Left lung (tissue), 4 donors: ENCODE measurements at regions not wholly inside any gene's neighbourhood (a gene's known extent, or its start where the extent isn't known, plus 50 kb on each side); places are given as distances from the start of the nearest gene placed in this dataset.

Source experiments
- ATAC-seq: fragments of 200-7000 bp; cut with Tn5 transposase; one replicate; pipeline ENCODE4 v1.9.1; 2020; ENCODE audit warnings: moderate library complexity
- DNase-seq, 4 donors: peaks; one replicate each; pipeline ENCODE4 v3.0.0-alpha.2; 2013 to 2020
- H3K27ac ChIP-seq, 2 donors: fragments of 200-600 bp; sonication (generic) in 1 of 2; one replicate each; pipeline versions ENCODE4 v1.5.0 to v1.8.0; 2020 to 2021
- H3K27me3 ChIP-seq, 2 donors: fragments of 200-600 bp; sonication (generic) in 1 of 2; one replicate each; pipeline versions ENCODE4 v1.5.0 to v1.8.0; 2020 to 2021
- H3K36me3 ChIP-seq, 2 donors: fragments of 200-600 bp; sonication (generic) in 1 of 2; one replicate each; pipeline versions ENCODE4 v1.5.0 to v1.8.0; 2020 to 2021
- H3K4me1 ChIP-seq, 2 donors: fragments of 200-600 bp; one replicate each; pipeline ENCODE4 v1.8.0; 2021
- H3K4me3 ChIP-seq, 2 donors: fragments of 200-600 bp; sonication (generic) in 1 of 2; one replicate each; pipeline versions ENCODE4 v1.5.0 to v1.8.0; 2020 to 2021; ENCODE audit warnings: mild to moderate bottlenecking in 1 of 2
- H3K9me3 ChIP-seq, 2 donors: fragments of 200-600 bp; sonication (generic) in 1 of 2; one replicate each; pipeline versions ENCODE4 v1.5.0 to v1.8.0; 2020 to 2021
- intact Hi-C, 2 donors: fragments of 100-400 bp; cut with DNase I; formaldehyde crosslinking; loops; one replicate each; pipeline versions ENCODE4 v1.11.2 to v1.14.2; 2022
- TF ChIP-seq, protein P1 (sequence below), 2 donors: fragments of 200-600 bp; sonication (generic) in 1 of 2; IDR thresholded peaks; one replicate each; pipeline versions ENCODE4 v1.5.0 to v1.8.0; 2021; ENCODE audit warnings: antibody characterized with exemption in 2 of 2
- donor health status: DM: no; HTN: yes; CAD: no.
- donor health status: DM: no; HTN: no; CAD: no.

- Histone ChIP-seq H3K36me3 (no peaks in the 10 kb centered on the region), H3K27ac (peak overlapping the region in 1 of 2 donors; percentile 5), H3K4me3 (no peak overlapping the region), H3K27me3 (no peaks in the 10 kb centered on the region), H3K4me1 (peaks cover 0 to under 1% of the 10 kb centered on the region in 2 donors), H3K9me3 (no peaks in the 10 kb centered on the region)
- DNase-seq (no peak), ATAC-seq (peak; percentile 73)
- intact Hi-C loops, result no loop called here
- TF ChIP-seq, protein P1, sequence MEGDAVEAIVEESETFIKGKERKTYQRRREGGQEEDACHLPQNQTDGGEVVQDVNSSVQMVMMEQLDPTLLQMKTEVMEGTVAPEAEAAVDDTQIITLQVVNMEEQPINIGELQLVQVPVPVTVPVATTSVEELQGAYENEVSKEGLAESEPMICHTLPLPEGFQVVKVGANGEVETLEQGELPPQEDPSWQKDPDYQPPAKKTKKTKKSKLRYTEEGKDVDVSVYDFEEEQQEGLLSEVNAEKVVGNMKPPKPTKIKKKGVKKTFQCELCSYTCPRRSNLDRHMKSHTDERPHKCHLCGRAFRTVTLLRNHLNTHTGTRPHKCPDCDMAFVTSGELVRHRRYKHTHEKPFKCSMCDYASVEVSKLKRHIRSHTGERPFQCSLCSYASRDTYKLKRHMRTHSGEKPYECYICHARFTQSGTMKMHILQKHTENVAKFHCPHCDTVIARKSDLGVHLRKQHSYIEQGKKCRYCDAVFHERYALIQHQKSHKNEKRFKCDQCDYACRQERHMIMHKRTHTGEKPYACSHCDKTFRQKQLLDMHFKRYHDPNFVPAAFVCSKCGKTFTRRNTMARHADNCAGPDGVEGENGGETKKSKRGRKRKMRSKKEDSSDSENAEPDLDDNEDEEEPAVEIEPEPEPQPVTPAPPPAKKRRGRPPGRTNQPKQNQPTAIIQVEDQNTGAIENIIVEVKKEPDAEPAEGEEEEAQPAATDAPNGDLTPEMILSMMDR (IDR thresholded peaks at IDR 0.05), result no peak
Observed at GRCh38 chr6:1076531-1077459, 235.1 kb upstream of the FOXQ1 start.

GRCh38 chr6:1075880-1076279 is 236.0 kb upstream of the FOXQ1 start:
- intact Hi-C loops, result no loop called here
- ATAC-seq, result no peak
- TF ChIP-seq, protein P1 (IDR thresholded peaks at IDR 0.05), result no peak

GRCh38 chr6:1075444-1075843 is 236.5 kb upstream of the FOXQ1 start:
- intact Hi-C loops, result no loop called here
- no peaks in the 10 kb centered on the region for H3K36me3 ChIP-seq
- H3K4me1 ChIP-seq, result no peaks in the 10 kb centered on the region
- no peaks in the 10 kb centered on the region for H3K27me3 ChIP-seq
- H3K27ac ChIP-seq, result no peak overlapping the region
- no peak for DNase-seq
- TF ChIP-seq, protein P1 (IDR thresholded peaks at IDR 0.05), result no peak
- no peak for ATAC-seq
- H3K4me3 ChIP-seq, result no peak overlapping the region
- H3K9me3 ChIP-seq, result no peaks in the 10 kb centered on the region

More at GRCh38 chr6:1075880-1076279, 236.0 kb upstream of the FOXQ1 start:
- no peaks in the 10 kb centered on the region for H3K27me3 ChIP-seq
- H3K36me3 ChIP-seq, result no peaks in the 10 kb centered on the region
- no peaks in the 10 kb centered on the region for H3K9me3 ChIP-seq
- DNase-seq, result no peak
- H3K27ac ChIP-seq, result no peak overlapping the region
- H3K4me1 ChIP-seq, result no peaks in the 10 kb centered on the region
- H3K4me3 ChIP-seq, result no peak overlapping the region

DNA sequence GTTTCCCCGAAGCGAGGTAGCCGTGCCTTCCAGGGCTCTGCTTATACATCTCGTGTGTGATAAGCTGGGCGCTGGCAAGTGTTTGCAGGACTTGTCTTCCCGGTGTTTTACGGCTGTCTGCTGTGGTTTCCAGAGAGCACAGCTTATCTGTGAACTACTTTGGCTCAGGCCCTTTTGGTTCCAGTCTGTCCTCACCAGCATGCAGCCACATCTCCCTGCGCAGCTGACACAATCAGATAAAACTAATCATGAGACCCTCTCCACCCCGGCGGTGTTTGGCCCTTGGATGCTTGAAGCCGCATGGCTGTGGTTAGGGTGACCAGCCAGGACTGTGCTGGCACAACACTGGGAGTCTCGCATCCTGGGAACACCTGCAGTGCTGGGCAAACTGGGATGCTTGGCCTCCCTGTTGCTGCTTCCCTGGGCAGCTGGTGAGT is 241.8 kb upstream of the FOXQ1 start:
- DNase-seq, result no peak
- intact Hi-C loops, result no loop called here
- no peaks in the 10 kb centered on the region for H3K36me3 ChIP-seq
- H3K27ac ChIP-seq, result no peak overlapping the region
- H3K4me3 ChIP-seq, result no peak overlapping the region
- H3K27me3 ChIP-seq, result no peaks in the 10 kb centered on the region
- TF ChIP-seq, protein P1 (IDR thresholded peaks at IDR 0.05), result no peak
- no peaks in the 10 kb centered on the region for H3K4me1 ChIP-seq
- ATAC-seq, result no peak
- no peaks in the 10 kb centered on the region for H3K9me3 ChIP-seq

- Histone ChIP-seq H3K27me3 (no peaks in the 10 kb centered on the region), H3K36me3 (no peaks in the 10 kb centered on the region), H3K9me3 (no peaks in the 10 kb centered on the region), H3K27ac (no peak overlapping the region), H3K4me1 (no peaks in the 10 kb centered on the region), H3K4me3 (no peak overlapping the region)
- no peak for DNase-seq
- ATAC-seq, result no peak
- TF ChIP-seq, protein P1 (IDR thresholded peaks at IDR 0.05), result no peak
- intact Hi-C loops, result no loop called here
Observed at GRCh38 chr6:1068905-1069304, 243.0 kb upstream of the FOXQ1 start.
